SU-DHL-6 (cell line): ENCODE measurements at regions not wholly inside any gene's neighbourhood (a gene's known extent, or its start where the extent isn't known, plus 50 kb on each side); places are given as distances from the start of the nearest gene placed in this dataset.

Experiments used
- H2AFZ ChIP-seq: fragments of 200-600 bp; sonication (generic); 2 replicates; pipeline ENCODE4 v1.6.1; 2014; ENCODE audit warnings: low read depth, mild to moderate bottlenecking, moderate library complexity, mixed read lengths, antibody characterized with exemption, low read length; ENCODE audit not compliant: severe bottlenecking
- H3F3A ChIP-seq: fragments of 200-600 bp; shearing (Covaris generic); 2 replicates; pipeline ENCODE4 v1.6.0; 2016; ENCODE audit warnings: antibody characterized with exemption, mild to moderate bottlenecking; ENCODE audit not compliant: insufficient read depth
- H3K27ac ChIP-seq: fragments of 200-600 bp; sonication (generic); 2 replicates; pipeline ENCODE4 v1.5.1; 2016; ENCODE audit warnings: low read depth, mild to moderate bottlenecking, low read length, moderate library complexity, mixed read lengths
- H3K27me3 ChIP-seq: fragments of 200-600 bp; sonication (generic), shearing (Covaris generic); 2 replicates; pipeline ENCODE4 v1.6.0; 2014; ENCODE audit warnings: mild to moderate bottlenecking, low read length
- H3K36me3 ChIP-seq: fragments of 200-600 bp; sonication (generic); 2 replicates; pipeline ENCODE4 v1.6.1; 2014; ENCODE audit warnings: mild to moderate bottlenecking, low read length, mixed read lengths
- H3K4me2 ChIP-seq: fragments of 300-600, 200-600 bp; shearing (Covaris generic), sonication (generic); 2 replicates; pipeline ENCODE4 v1.6.0; 2014; ENCODE audit warnings: low read length, low read depth, mild to moderate bottlenecking; ENCODE audit not compliant: poor library complexity, severe bottlenecking
- H3K4me3 ChIP-seq: fragments of 200-600 bp; sonication (generic); 2 replicates; pipeline ENCODE4 v1.5.1; 2014; ENCODE audit warnings: antibody characterized with exemption, low read length, mild to moderate bottlenecking, mixed read lengths; ENCODE audit not compliant: insufficient read depth, poor library complexity, severe bottlenecking
- H3K79me2 ChIP-seq: fragments of 200-600 bp; sonication (generic); 2 replicates; pipeline ENCODE4 v1.6.1; 2014; ENCODE audit warnings: mild to moderate bottlenecking, low read length, moderate library complexity; ENCODE audit not compliant: insufficient read depth
- H3K9ac ChIP-seq: fragments of 200-600 bp; sonication (generic); 2 replicates; pipeline ENCODE4 v1.7.0; 2014; ENCODE audit warnings: mild to moderate bottlenecking, low read length
- H3K9me2 ChIP-seq: fragments of 200-600 bp; sonication (generic); replicated peaks from 2 replicates; pipeline ENCODE4 v1.6.1; 2014; ENCODE audit warnings: low read length; ENCODE audit not compliant: insufficient read depth
- H3K9me3 ChIP-seq: fragments of 200-600 bp; sonication (generic); 2 replicates; pipeline ENCODE4 v1.6.1; 2014; ENCODE audit warnings: low read length, mixed read lengths; ENCODE audit not compliant: insufficient read depth
- H4K20me1 ChIP-seq: fragments of 200-600 bp; sonication (generic); 2 replicates; pipeline ENCODE4 v1.6.1; 2014; ENCODE audit warnings: low read depth, mild to moderate bottlenecking, antibody characterized with exemption, low read length, moderate library complexity, mixed read lengths
- EZH2phosphoT487 ChIP-seq: fragments of 200-600 bp; sonication (generic), shearing (Covaris generic); conservative IDR thresholded peaks from 2 replicates; pipeline ENCODE4 v1.6.1; 2018; ENCODE audit warnings: mild to moderate bottlenecking, antibody characterized with exemption, low read length, moderate library complexity, mixed read lengths
- TF ChIP-seq, protein P1 (sequence below): fragments of 200-600 bp; sonication (generic); IDR thresholded peaks from one replicate; pipeline ENCODE4 v1.5.1; 2017; ENCODE audit warnings: antibody characterized with exemption, mild to moderate bottlenecking, low read length, moderate library complexity; ENCODE audit not compliant: insufficient read depth, poor library complexity, severe bottlenecking

GRCh38 chr2:7730990-7731389 is 813.8 kb downstream of the RNF144A start:
- Histone ChIP-seq H3K36me3 (no peaks in the 10 kb centered on the region), H3K9me2 (no peaks in the 10 kb centered on the region), H3K79me2 (no peaks in the 10 kb centered on the region), H3K9me3 (no peaks in the 10 kb centered on the region), H3K27ac (no peak overlapping the region), H4K20me1 (no peaks in the 10 kb centered on the region), H3K9ac (no peak overlapping the region), H3K4me3 (no peak overlapping the region), H3K4me2 (no peak overlapping the region), H3F3A (no peaks in the 10 kb centered on the region), H2AFZ (no peak overlapping the region), H3K27me3 (no peaks in the 10 kb centered on the region)
- TF ChIP-seq, protein P1, sequence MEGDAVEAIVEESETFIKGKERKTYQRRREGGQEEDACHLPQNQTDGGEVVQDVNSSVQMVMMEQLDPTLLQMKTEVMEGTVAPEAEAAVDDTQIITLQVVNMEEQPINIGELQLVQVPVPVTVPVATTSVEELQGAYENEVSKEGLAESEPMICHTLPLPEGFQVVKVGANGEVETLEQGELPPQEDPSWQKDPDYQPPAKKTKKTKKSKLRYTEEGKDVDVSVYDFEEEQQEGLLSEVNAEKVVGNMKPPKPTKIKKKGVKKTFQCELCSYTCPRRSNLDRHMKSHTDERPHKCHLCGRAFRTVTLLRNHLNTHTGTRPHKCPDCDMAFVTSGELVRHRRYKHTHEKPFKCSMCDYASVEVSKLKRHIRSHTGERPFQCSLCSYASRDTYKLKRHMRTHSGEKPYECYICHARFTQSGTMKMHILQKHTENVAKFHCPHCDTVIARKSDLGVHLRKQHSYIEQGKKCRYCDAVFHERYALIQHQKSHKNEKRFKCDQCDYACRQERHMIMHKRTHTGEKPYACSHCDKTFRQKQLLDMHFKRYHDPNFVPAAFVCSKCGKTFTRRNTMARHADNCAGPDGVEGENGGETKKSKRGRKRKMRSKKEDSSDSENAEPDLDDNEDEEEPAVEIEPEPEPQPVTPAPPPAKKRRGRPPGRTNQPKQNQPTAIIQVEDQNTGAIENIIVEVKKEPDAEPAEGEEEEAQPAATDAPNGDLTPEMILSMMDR, result no peak
- no peak for TF ChIP-seq EZH2phosphoT487

DNA sequence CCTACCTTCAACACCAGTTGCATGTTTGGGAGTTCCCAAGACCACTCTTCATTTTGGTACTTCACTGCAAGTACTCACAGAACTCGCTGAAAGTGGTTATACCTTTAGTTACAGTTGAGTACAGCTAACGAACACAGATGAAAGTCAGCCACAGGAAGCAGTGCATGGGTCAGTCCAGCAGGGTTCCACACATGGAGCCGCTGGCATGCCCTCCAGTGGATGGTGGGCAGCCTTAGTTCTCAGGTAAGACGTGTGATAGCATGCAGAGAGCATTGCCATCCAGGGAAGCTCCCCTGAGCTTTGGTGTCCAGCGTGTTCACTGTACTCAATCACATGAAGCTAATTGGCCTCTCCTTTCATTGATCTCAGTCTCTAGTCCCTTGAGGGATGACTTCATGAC is 815.3 kb downstream of the RNF144A start:
- no peaks in the 10 kb centered on the region for H3K27me3 ChIP-seq
- no peaks in the 10 kb centered on the region for H3K9me3 ChIP-seq
- H3K9ac ChIP-seq, result no peak overlapping the region
- no peak overlapping the region for H3K4me3 ChIP-seq
- H3K4me2 ChIP-seq, result no peak overlapping the region
- no peaks in the 10 kb centered on the region for H3K79me2 ChIP-seq
- no peak overlapping the region for H3K27ac ChIP-seq
- TF ChIP-seq, protein P1, result no peak
- TF ChIP-seq EZH2phosphoT487, result no peak
- H3F3A ChIP-seq, result no peaks in the 10 kb centered on the region
- H3K9me2 ChIP-seq, result no peaks in the 10 kb centered on the region
- no peaks in the 10 kb centered on the region for H3K36me3 ChIP-seq
- H2AFZ ChIP-seq, result no peak overlapping the region
- no peaks in the 10 kb centered on the region for H4K20me1 ChIP-seq

DNA sequence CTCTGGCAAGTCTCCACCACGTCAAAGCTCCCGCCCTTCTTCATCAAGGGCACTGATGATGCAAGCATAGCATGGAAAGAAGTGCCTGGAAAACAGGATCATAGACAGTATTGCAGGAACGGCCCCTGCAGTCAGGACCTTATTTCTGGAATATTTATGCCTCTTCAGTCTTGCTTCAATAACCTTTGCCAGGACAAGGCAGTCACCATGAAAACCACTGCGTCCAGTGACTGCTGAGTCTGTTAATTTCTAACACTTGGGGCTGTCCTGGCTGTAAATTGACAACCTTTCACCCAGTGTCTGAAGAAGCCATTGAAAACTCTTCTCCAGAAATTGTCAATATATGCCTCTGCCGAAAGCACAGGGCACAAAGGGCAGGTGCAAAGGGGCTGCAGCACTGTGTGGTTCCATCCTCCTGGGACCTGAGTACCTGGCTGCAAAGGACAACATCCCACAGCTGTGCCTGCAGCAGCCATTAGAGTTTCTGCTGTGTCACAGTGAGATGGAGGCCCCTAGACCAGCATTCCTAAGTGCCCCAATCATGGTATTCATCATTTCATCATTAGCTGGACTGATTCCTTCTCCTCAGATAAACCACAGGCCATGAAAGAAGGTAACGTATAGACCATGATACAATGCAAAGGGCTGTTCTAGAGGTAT is 819.6 kb downstream of the RNF144A start:
- H3K4me2 ChIP-seq, result no peak overlapping the region
- H4K20me1 ChIP-seq, result no peaks in the 10 kb centered on the region
- H3K4me3 ChIP-seq, result no peak overlapping the region
- H3K9me3 ChIP-seq, result no peaks in the 10 kb centered on the region
- no peaks in the 10 kb centered on the region for H3K79me2 ChIP-seq
- no peak overlapping the region for H3K27ac ChIP-seq
- H3F3A ChIP-seq, result no peaks in the 10 kb centered on the region
- no peak overlapping the region for H2AFZ ChIP-seq
- no peak for TF ChIP-seq EZH2phosphoT487
- TF ChIP-seq, protein P1, result no peak
- no peaks in the 10 kb centered on the region for H3K9me2 ChIP-seq
- no peaks in the 10 kb centered on the region for H3K27me3 ChIP-seq
- no peaks in the 10 kb centered on the region for H3K36me3 ChIP-seq
- no peak overlapping the region for H3K9ac ChIP-seq
